ENCODE measurements at regions not wholly inside any gene's neighbourhood (a gene's known extent, or its start where the extent isn't known, plus 50 kb on each side); places are given as distances from the start of the nearest gene placed in this dataset.
"Not testable (repeated sequence)": the region's sequence is repeated elsewhere in the genome, so short reads cannot be mapped to it uniquely, and the experiment has no call there.

GRCh38 chr3:35950021-35950420 lies 310.7 kb downstream of the ARPP21 start:
- no peak for DNase-seq

- DNase-seq = no peak
Observed at GRCh38 chr3:35954413-35954812, 315.1 kb downstream of the ARPP21 start.

GRCh38 chr3:35965908-35966307 lies 326.6 kb downstream of the ARPP21 start:
- no peak for DNase-seq

GRCh38 chr3:35966629-35967464 lies 327.5 kb downstream of the ARPP21 start:
- DNase-seq = no peak

GRCh38 chr3:35968043-35968622 lies 328.8 kb downstream of the ARPP21 start:
- DNase-seq = no peak

GRCh38 chr3:35969406-35969805 lies 330.1 kb downstream of the ARPP21 start:
- no peak for DNase-seq

GRCh38 chr3:35970793-35971192 lies 331.5 kb downstream of the ARPP21 start:
- DNase-seq = no peak

GRCh38 chr3:35971686-35972085 lies 332.4 kb downstream of the ARPP21 start:
- DNase-seq = no peak

GRCh38 chr3:35974872-35975271 lies 335.5 kb downstream of the ARPP21 start:
- no peak for DNase-seq

GRCh38 chr3:35986161-35986560 lies 346.8 kb downstream of the ARPP21 start:
- DNase-seq = no peak

- no peak for DNase-seq
Observed at GRCh38 chr3:35987386-35987785, 348.1 kb downstream of the ARPP21 start.

- no peak for DNase-seq
Observed at GRCh38 chr3:35992041-35992440, 352.7 kb downstream of the ARPP21 start.

- no peak for DNase-seq
Observed at GRCh38 chr3:36011791-36012190, 368.5 kb upstream of the STAC start.

- no peak for DNase-seq
Observed at GRCh38 chr3:36013425-36013824, 366.9 kb upstream of the STAC start.

- DNase-seq = no peak
Observed at GRCh38 chr3:36025232-36025631, 355.1 kb upstream of the STAC start.

GRCh38 chr3:36032180-36033047 lies 347.9 kb upstream of the STAC start:
- no peak for DNase-seq

- no peak for DNase-seq
Observed at GRCh38 chr3:36058404-36059030, 321.8 kb upstream of the STAC start.

GRCh38 chr3:36060950-36061349 lies 319.4 kb upstream of the STAC start:
- DNase-seq = no peak

GRCh38 chr3:36063992-36064391 lies 316.3 kb upstream of the STAC start:
- DNase-seq = no peak

GRCh38 chr3:36065321-36065720 lies 315.0 kb upstream of the STAC start:
- no peak for DNase-seq

- no peak for DNase-seq
Observed at GRCh38 chr3:36075491-36075890, 304.8 kb upstream of the STAC start.

GRCh38 chr3:36077320-36077719 lies 303.0 kb upstream of the STAC start:
- DNase-seq = no peak

- not testable (repeated sequence) for DNase-seq
Observed at GRCh38 chr3:36082958-36083357, 297.3 kb upstream of the STAC start.
